22Rv1 (cell line): ENCODE measurements at regions not wholly inside any gene's neighbourhood (a gene's known extent, or its start where the extent isn't known, plus 50 kb on each side); places are given as distances from the start of the nearest gene placed in this dataset.

Experiments used
- CTCF ChIP-seq: fragments of 450-650 bp; IDR thresholded peaks from 2 replicates; pipeline ENCODE4 v1.5.1; 2017; ENCODE audit warnings: mild to moderate bottlenecking
- ZFX ChIP-seq: fragments of 450-650 bp; IDR thresholded peaks from 2 replicates; pipeline ENCODE4 v1.6.1; 2017; ENCODE audit warnings: antibody characterized with exemption, borderline replicate concordance

GRCh38 chr13:74708629-74709028 lies 574.4 kb upstream of the KLF12 start:
- TF ChIP-seq CTCF (no peak), ZFX (no peak)
